Urothelium cell line (cell line): ENCODE measurements at regions not wholly inside any gene's neighbourhood (a gene's known extent, or its start where the extent isn't known, plus 50 kb on each side); places are given as distances from the start of the nearest gene placed in this dataset.

Source experiments
- DNase-seq: peaks from one replicate; pipeline ENCODE4 v3.0.0; 2011; ENCODE audit warnings: low spot score, mixed read lengths
- FAIRE-seq: peaks from 2 replicates; lab custom pipeline; 2011; peaks lifted over from hg19 to GRCh38; lab: Jason Lieb, UNC

DNA sequence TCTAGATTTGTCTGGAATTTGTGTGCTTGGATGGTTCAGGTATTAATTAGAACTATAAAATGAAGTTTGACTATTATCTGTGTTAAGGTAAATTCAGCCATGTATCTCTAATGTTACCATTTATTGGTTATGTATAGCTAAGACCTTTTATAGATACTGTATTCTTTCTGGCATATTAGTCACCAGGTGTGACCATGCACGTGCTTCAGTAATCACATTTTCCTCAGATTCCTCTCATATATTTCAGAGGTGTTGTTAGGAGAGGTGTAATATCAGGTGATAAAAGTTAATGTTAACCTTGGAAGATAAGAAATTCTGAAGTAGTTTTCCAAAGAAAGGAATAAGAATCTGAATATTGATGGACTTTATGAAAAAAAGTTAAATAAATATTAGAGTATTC lies 194.5 kb upstream of the KHDRBS2 start:
- DNase-seq (no peak), FAIRE-seq (no peak)

DNA sequence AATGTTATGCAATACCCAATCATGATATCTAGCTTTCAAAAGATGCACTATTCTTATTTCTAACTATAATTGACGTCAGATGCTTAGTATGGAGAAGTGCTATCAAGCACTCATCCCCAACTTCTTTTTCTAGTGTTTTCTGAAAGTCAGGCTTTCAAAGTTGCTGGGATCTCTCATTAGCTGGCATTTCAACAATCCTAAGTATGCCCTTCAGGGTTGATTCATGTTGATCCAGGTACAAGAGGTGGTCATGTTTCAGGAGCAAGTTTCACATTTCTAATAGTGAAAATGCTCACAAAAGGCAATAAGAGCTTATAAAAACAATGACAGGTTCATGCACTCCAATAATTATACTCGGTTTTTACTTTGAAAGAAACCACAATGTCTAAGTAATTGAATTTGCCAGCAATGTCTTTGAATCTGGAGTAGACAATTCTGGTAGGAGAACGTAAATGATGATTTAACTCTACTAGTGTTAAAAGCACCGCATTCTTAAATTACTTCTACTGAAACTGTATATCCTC lies 193.7 kb upstream of the KHDRBS2 start:
- no peak for DNase-seq
- FAIRE-seq, result no peak

DNA sequence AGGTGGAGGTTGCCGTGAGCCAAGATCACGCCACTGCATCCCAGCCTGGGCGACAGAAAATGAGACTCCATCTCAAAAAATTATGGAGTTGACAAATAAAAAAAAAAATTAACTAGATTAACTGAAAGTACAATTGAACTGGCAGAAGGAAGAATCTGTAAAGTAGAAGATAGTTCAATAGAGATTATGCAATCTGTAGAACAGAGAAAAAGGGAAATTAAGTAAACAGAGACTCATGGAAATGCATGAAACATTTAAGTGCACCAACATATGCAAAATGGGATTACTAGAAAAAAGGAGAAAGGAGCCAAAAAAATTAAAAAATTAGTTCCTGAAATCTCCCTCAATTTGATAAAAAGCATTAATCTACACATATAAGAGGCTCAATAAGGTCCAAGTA lies 188.8 kb upstream of the KHDRBS2 start:
- FAIRE-seq (no peak), DNase-seq (no peak)

DNA sequence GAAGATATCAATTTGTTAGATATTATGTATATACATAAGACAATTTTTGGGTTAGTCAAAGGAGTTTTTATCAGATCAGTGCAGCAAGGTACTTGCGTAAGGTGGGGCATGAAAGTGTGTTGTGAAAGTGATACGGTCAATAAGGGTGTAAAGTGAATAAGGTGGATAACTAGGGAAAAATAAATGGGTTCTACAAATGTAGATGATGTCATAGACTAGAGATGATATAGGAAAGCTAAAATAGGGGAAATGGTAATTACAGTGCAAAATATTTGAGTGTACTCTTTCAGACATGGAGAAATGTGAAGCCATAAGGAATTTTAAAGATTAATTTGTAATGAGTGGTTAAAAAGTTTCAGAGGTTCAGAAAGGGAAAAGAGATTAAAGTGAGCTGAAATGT lies 180.6 kb upstream of the KHDRBS2 start:
- FAIRE-seq (no peak), DNase-seq (no peak)

DNA sequence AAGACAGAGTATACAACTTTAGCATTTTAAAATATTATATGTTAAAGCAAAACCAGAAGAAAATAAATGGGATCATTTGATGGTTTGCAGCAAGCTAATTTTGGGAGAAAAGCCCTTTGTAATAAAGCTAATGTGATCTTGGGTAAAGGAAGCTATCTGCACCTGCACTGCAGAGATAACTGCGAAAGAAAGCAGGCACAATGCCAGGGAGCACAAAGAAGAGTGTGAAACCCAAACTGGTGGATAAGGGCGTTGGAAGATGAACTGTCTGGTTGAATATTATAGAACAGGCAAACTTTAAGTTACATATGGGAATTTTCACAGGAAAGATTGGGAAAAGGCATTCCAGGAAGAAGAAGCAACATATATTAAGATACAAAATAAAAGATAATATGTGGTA lies 179.2 kb upstream of the KHDRBS2 start:
- FAIRE-seq (no peak), DNase-seq (no peak)

DNA sequence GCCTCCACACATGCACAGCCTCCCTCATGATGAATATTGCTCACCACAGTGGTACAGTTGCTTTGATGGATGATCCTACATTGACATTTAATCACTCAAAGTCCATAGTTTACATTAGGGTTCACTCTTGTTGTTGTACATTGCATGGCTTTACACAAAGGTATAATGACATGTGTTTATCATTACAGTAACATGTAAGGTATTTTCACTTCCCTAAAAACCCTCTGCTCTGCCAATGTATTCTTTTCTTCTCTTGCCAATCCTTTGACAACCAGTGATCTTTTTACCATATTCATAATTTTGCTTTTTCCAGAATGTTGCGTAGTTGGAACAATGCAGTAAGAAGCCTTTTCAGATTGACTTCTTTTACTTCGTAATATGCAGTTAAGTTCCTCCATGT lies 166.6 kb upstream of the KHDRBS2 start:
- FAIRE-seq, result no peak

DNA sequence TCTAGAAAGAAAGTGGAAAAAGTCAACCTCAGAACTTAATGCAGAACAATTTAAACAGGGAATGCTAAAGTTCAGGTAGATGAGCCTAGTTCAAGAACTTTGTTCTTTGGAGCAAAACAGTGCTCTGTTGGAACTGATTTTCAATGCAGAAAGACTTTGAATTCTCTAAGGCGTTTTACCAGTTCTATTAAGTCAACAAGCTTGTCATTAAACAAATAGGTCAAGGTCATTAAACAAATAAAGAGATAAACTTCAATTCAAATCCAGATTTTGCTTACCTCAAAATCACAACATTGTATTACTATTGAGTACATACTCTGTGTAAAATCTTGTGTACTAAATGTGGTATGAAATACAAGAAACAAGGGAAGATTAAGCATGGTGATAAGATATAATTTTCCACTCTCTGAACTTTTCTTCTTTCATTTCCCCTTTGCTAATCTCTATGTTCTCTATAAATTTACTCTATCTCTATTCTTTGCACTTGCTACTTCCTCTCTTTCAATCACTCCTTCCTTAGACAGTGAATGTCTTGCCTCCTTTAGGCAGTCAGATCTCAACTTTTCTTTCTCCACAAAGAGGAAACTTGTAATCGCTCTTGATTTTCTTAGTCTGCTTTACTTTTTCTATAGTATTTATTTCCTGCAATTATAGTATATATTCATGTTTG lies 160.8 kb upstream of the KHDRBS2 start:
- DNase-seq (no peak), FAIRE-seq (no peak)

More for the DNA sequence above, 166.6 kb upstream of the KHDRBS2 start:
- DNase-seq, result no peak

DNA sequence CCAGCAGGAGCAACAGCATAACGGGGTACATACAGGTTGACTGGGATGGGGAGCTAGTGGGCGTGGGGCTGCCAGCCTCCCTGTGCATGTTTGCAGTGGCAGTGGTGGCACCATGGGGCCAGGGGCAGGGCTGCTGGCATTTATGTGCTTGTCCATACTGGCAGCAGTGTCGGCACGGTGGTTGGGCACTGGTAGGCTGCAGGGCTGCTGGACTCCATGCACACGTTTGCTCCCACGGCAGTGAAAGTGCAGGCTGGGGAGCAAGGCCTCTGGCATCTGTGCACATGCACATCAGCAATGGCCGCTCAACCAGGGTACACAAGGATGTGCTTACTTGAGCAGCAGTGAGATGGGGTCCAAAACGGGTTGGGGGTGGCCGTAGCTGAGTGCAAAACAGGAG lies 159.5 kb upstream of the KHDRBS2 start:
- no peak for DNase-seq
- FAIRE-seq, result no peak

DNA sequence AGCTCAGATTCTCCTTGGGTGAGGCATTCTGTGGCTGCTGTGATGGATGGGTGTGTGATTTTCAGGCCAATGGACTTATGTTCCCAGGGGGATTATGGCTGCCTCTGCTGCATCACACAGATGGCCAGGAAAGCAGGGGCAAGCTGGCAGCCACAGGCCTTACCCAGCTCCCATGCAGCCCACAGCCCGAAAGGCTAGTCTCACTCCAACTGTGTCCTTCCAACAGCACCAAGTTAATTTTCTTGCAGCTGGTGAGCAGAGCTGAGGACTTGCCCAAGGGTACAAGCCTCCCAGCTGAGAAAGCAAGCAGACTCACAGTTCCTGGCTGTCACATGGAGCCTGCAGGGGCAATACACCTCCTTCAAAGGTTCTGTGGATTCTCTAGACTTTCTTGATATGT lies 155.2 kb upstream of the KHDRBS2 start:
- FAIRE-seq (no peak), DNase-seq (no peak)

DNA sequence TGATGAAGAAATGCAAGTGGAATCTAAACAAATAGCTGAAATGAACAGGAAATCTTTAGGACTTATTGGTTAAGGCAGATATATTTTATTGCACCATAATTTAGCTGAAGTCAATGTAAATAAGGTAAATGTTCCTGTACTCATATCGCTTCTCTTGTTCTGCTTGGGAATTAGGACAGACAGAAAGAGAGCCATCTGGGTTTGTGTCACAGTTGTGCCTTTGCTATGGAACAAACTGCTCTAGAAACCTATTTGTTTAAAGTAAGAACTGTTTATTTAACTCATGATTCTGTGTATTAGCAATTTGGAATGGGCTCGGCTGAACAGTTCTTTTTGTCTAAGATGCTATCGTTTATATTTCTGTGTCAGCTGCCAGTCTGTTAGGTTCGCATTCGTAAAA lies 143.8 kb upstream of the KHDRBS2 start:
- no peak for DNase-seq
- FAIRE-seq, result no peak

DNA sequence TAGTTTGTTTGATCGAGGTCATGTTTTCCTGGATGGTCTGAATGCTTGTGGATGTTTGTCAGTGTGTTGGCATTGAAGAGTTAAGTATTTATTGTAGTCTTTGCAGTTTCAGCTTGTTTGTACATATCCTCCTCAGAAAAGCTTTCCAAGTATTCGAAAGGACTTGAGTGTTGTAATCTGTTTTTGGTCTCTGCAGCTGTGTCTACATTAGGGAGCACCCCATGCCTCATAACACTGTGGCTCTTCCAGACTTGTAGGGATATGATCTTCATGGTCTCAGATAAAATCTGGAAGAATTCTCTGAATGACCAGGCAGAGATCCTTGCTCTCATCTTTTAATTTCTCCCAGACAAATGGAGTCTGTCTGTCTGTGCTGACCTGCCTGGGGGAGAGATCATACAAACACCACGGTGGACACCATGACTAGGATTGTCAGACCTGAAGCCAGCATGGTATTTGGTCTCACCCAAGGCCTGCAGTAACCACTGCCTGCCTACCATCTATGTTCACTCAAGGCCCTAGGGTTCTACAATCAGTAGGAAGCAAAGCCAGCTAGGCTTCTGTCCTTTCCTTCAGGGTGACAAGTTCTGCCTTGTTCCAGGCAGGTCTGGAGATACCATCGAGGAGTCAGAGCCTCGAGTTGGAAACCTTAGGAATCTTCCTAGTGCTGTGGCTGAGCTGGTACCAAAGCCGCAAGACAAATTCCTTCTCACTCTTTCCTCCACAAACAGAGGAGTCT lies 114.7 kb upstream of the KHDRBS2 start:
- FAIRE-seq, result no peak

DNA sequence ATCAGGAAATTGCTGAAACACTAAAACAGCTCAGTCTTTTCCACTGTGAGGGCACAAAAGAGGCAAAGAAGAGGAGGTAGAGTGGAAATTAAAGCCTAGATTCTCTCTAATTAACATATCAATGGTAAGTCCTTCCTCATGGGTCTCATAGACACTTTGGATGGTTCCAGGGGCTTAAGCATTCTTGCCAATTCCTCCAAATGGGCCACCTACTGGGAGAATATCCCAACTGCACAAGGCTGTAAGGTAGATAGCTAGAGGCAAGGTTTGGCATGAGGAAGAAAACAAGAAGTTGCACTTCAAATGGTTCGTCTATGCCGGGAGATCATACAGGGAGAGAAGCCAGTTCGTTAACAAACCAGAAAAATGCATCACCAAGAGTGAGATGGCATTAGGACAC lies 107.6 kb upstream of the KHDRBS2 start:
- DNase-seq, result no peak
- FAIRE-seq, result no peak

More for the DNA sequence above, 114.7 kb upstream of the KHDRBS2 start:
- no peak for DNase-seq

DNA sequence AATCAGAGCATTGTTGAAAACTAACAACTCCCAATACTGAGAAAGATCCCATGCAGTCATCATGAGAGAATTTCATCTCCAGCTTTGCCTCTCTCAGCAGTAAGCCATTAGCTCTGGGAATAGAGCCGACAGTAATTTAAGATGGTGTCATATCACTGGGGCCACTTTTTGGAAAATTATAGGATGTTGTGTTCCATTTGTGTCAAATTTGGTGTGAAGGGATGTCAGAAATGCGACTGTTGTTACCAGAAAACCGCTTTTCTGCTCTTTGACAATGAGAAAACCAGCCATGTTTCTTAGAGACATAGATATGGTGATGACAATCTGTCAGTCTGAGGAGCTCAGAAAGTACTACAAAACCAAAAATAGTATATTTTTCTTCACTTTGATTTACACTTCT lies 106.3 kb upstream of the KHDRBS2 start:
- FAIRE-seq, result no peak

DNA sequence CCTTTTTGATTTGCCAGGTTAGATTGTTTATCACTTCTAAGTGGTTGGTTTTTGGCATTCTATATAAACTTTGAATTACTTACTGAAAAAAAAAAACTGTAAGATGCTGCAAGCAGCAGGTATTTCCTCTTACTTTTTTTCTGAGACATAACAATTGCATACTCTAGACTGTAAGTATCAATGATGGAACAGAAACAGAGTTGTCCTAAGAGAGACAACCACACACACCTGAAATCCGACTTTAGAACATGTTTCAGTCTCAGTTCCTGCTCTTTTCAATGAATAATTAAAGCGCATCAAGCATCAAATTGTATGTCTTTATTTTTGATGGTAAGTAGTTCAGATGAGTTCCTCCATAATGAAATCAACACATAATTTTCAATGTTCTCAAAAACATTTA lies 105.3 kb upstream of the KHDRBS2 start:
- FAIRE-seq (no peak), DNase-seq (no peak)

More for the DNA sequence above, 106.3 kb upstream of the KHDRBS2 start:
- DNase-seq, result no peak

DNA sequence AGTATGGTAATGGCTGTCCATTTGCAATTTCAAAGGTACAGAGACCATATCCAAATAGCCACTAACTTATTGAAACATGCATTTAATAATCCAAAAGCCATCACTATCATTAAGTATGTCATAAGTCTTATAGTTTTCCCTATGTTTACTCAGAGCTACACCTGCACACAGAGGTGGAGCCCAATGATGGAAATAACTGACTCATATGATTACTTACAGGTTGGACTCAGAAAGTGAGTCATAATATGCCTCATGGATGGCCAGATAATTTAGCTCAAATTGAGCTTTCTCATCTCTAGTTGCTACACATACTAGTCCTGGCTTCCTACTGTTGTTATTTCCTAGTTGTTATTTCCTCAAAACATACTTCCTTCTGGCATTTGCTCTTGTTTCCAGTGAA lies 104.4 kb upstream of the KHDRBS2 start:
- DNase-seq (no peak), FAIRE-seq (no peak)

DNA sequence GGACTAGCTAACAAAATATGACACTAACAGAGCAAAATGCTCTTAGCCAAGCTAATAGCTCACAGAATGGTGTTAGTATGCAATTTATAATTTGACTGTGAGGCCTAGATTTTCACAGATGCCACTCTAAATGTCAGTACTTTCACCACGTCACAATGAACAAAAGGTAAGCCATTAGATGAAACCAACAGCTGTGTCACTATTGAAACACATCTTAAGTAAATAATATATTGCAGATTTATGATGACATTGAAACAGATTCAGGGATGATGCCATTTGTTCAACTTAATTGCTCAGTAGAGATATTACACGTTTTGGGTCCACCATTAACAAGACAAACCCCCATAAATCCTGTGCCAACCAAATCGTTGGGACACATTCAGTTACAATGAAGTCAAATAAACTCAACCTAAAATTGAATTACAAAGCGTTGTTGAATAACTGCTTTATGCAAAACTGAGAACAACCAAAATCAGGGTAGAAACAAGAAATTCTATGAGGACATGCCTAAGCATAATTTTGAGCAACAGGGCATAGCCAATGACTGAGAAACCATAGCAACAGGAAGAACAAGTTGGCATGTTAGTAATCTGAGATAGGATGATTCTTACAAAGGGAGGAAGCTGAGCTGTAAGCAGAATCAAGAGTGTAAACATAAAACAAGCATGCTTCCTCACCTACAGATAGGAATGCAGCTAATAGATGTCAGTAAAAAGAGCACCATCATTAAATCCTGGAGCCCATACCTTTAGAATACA lies 85.6 kb upstream of the KHDRBS2 start:
- FAIRE-seq, result no peak
- no peak for DNase-seq

DNA sequence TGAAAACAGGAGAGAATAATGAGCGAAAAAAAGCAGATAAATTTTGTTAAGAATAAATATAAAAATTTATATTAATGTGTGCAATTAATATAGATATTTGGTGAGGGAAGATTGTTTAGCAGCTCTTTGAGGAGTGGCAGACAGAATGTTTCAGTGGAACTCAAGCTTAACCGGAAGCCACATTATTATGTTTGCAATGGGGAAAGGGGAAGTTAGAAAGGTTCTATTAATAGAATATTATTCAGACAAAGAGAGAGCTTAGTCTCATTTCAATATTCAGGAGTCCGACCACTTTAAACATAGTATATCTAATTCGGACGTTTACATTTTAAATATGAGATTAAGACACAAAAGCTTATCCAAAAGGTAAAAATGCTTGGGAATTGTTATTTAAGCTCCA lies 81.6 kb upstream of the KHDRBS2 start:
- DNase-seq (no peak), FAIRE-seq (no peak)

DNA sequence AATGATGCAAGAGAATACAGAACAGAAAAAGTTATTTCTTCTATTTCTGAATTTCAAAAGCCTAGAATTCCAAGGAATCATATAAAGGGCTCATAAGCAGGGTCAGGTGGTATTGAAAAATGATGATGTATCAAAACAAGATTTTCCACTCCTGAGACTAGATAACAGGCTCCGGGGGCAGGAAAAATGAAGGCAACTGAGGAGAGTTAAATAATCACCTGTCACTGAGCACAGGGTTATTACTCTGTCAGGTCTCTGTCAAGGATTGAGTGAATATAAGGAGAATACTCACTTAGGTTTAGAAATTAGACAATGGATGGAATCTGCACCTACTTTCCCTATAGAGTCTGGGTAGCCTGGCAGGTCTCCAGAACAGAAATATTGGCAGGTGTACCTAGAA lies 76.1 kb upstream of the KHDRBS2 start:
- FAIRE-seq, result no peak
- DNase-seq, result no peak

DNA sequence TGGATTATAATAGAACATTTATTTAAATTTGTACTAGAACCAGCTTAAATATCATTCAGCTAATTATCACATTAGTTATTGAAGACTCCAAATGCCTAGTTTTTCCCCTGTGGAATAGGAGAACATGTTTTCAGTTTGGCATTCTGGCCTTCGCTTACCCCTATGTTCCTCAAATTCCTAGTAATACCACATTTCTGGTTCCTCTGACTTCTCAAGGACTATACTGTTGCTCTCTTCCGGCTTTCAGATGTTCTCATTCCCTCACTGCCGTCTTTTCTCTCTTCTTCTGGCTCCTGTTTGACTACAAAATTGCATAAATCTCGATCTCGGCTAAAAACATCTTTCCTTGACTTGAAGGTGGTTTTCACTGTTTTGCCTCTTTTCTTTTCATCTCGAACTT lies 71.8 kb upstream of the KHDRBS2 start:
- FAIRE-seq, result no peak
- no peak for DNase-seq

DNA sequence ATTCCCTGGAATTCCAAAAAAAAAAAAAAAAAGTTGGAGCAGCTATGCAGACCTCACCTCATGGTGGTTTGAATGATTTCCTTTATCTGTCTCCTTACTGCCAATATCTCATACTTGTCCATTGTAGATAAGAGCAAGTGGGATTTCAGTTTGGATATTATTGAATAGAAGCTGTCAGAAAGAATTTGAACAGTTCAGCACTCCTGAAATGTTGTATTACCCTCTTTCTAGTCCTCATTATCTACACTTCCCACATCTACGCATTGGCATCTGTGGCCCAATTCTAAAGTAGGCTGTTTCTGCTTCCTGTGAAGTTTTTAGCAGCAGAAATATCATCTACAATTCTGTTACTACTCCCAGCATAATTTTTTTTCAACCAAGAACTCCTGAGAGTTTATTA lies 68.2 kb upstream of the KHDRBS2 start:
- FAIRE-seq, result no peak
- no peak for DNase-seq

DNA sequence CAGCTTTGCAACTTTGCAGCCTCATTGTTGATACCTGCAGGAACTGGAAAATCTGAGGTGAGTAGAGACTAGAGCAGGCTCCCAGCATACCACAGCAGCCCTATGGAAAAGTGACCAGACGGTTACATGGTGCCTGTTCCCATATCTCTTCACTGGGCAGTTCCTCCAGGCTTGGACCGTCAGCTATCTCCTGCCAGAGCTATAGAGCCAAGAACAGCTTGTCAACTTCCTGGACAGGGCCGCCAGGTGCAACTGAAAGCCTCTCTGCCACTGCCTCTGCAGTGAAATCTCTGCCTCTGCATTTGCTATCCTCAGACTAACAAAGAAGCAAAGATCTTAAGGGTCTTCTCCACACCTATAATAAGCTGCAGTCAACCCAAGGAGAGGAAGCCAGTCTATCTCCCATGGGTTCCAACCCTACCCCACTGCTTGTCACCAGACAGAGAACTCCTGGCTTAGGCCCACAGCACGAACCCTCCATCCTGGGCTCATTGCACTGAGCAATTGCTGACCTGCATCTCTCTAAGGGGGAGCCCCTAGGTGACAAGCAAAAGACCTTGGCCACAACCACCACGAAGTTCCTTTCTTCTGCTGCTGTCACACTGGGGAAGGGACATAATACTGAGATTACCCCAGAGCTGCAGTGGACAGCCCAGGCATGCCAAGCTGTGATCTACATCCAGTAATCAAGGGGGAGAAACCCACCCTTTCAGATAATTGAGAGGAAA lies 60.1 kb upstream of the KHDRBS2 start:
- FAIRE-seq, result no peak
- DNase-seq, result no peak
